ENCODE measurements at regions not wholly inside any gene's neighbourhood (a gene's known extent, or its start where the extent isn't known, plus 50 kb on each side); places are given as distances from the start of the nearest gene placed in this dataset.

GRCh38 chr13:62067821-62068220 is 652.2 kb upstream of the PCDH20 start:
- H3K27me3 ChIP-seq, result no peaks in the 10 kb centered on the region
- H3K27ac ChIP-seq, result no peak overlapping the region
- DNase-seq (ENCODE audit: low read depth in 1 of 2, low spot score in 1 of 2), result no peak
- TF ChIP-seq, protein P1, sequence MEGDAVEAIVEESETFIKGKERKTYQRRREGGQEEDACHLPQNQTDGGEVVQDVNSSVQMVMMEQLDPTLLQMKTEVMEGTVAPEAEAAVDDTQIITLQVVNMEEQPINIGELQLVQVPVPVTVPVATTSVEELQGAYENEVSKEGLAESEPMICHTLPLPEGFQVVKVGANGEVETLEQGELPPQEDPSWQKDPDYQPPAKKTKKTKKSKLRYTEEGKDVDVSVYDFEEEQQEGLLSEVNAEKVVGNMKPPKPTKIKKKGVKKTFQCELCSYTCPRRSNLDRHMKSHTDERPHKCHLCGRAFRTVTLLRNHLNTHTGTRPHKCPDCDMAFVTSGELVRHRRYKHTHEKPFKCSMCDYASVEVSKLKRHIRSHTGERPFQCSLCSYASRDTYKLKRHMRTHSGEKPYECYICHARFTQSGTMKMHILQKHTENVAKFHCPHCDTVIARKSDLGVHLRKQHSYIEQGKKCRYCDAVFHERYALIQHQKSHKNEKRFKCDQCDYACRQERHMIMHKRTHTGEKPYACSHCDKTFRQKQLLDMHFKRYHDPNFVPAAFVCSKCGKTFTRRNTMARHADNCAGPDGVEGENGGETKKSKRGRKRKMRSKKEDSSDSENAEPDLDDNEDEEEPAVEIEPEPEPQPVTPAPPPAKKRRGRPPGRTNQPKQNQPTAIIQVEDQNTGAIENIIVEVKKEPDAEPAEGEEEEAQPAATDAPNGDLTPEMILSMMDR (IDR thresholded peaks at IDR 0.05; ENCODE audit: low read depth, low read length), result no peak
- no peaks in the 10 kb centered on the region for H3K36me3 ChIP-seq
- H3K4me1 ChIP-seq (ENCODE audit: low read depth), result no peaks in the 10 kb centered on the region
- no peaks in the 10 kb centered on the region for H3K9me3 ChIP-seq (ENCODE audit: low read depth)
- H3K4me3 ChIP-seq, result no peak overlapping the region

DNA sequence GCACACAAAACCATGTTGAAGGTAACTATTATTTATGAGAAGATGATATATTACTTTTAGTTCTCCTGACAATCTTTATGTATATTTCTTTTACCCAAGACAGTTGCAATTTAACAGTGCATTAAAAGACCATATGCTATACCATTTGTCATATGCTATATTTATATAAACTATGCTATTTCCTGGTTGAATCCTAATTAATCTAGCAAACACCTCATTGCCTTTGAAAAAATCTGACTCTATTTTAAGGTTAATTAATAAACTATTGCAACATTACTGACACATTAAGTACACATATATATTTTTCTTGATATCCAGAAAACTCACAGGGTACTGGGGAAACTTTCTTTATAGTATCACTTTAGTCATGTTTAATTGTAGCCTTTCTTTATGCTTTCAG is 649.4 kb upstream of the PCDH20 start:
- DNase-seq (ENCODE audit: low read depth in 1 of 2, low spot score in 1 of 2), result no peak
- Histone ChIP-seq H3K4me3 (no peak overlapping the region), H3K27ac (no peak overlapping the region), H3K9me3 (ENCODE audit: low read depth) (no peaks in the 10 kb centered on the region), H3K4me1 (ENCODE audit: low read depth) (no peaks in the 10 kb centered on the region), H3K36me3 (no peaks in the 10 kb centered on the region), H3K27me3 (no peaks in the 10 kb centered on the region)
- TF ChIP-seq, protein P1 (IDR thresholded peaks at IDR 0.05; ENCODE audit: low read depth, low read length), result no peak

GRCh38 chr13:62061751-62062150 is 646.1 kb upstream of the PCDH20 start:
- H3K4me3 ChIP-seq, result no peak overlapping the region
- TF ChIP-seq, protein P1 (IDR thresholded peaks at IDR 0.05; ENCODE audit: low read depth, low read length), result no peak
- H3K36me3 ChIP-seq, result no peaks in the 10 kb centered on the region
- no peaks in the 10 kb centered on the region for H3K4me1 ChIP-seq (ENCODE audit: low read depth)
- no peak for DNase-seq (ENCODE audit: low read depth in 1 of 2, low spot score in 1 of 2)
- no peak overlapping the region for H3K27ac ChIP-seq
- no peaks in the 10 kb centered on the region for H3K9me3 ChIP-seq (ENCODE audit: low read depth)
- H3K27me3 ChIP-seq, result no peaks in the 10 kb centered on the region

DNA sequence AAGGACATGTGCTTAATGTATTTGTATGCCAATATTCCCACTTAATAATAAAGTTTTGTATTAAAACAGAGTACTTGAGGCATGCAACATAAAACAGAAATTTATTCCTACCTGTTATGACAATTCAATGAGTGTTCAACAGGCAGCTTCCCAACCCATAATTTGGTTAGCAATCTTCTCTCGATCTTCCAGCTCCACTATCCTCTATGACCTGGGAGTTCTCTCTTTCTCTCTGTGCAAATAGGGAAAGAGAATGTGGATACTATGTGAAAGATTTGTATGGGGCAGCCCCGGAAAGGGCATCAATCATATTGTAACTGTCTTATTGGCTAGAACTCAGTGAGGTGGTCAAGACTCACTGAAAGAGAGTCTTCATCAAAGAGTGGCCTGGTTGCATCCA is 644.9 kb upstream of the PCDH20 start:
- Histone ChIP-seq H3K27ac (no peak overlapping the region), H3K4me1 (ENCODE audit: low read depth) (no peaks in the 10 kb centered on the region), H3K4me3 (no peak overlapping the region), H3K9me3 (ENCODE audit: low read depth) (no peaks in the 10 kb centered on the region), H3K27me3 (no peaks in the 10 kb centered on the region), H3K36me3 (no peaks in the 10 kb centered on the region)
- no peak for DNase-seq (ENCODE audit: low read depth in 1 of 2, low spot score in 1 of 2)
- TF ChIP-seq, protein P1 (IDR thresholded peaks at IDR 0.05; ENCODE audit: low read depth, low read length), result no peak

GRCh38 chr13:62057286-62057685 is 641.6 kb upstream of the PCDH20 start:
- Histone ChIP-seq H3K4me3 (no peak overlapping the region), H3K36me3 (no peaks in the 10 kb centered on the region), H3K4me1 (ENCODE audit: low read depth) (no peaks in the 10 kb centered on the region), H3K27ac (no peak overlapping the region), H3K27me3 (no peaks in the 10 kb centered on the region), H3K9me3 (ENCODE audit: low read depth) (no peaks in the 10 kb centered on the region)
- no peak for DNase-seq (ENCODE audit: low read depth in 1 of 2, low spot score in 1 of 2)
- TF ChIP-seq, protein P1 (IDR thresholded peaks at IDR 0.05; ENCODE audit: low read depth, low read length), result no peak

DNA sequence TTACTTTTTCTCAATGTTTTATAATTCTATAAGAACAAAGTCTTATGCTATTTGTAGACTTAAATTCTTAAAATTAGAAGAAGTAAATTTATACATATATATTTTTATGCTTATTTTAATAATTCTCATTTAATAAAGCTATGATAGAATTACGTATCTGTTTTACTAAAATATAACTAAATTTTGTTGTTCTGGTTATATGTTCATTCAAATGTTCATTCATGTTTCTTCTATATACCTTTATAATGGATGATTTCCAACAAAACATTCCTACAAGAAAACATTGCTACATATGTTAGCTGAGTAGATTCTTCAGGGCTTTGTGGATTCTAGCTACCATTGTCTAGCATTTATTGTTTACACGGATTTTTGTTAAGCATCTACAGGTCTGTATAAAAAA is 634.3 kb upstream of the PCDH20 start:
- no peaks in the 10 kb centered on the region for H3K27me3 ChIP-seq
- H3K9me3 ChIP-seq (ENCODE audit: low read depth), result no peaks in the 10 kb centered on the region
- no peaks in the 10 kb centered on the region for H3K4me1 ChIP-seq (ENCODE audit: low read depth)
- no peak overlapping the region for H3K4me3 ChIP-seq
- H3K27ac ChIP-seq, result no peak overlapping the region
- TF ChIP-seq, protein P1 (IDR thresholded peaks at IDR 0.05; ENCODE audit: low read depth, low read length), result no peak
- no peak for DNase-seq (ENCODE audit: low read depth in 1 of 2, low spot score in 1 of 2)
- H3K36me3 ChIP-seq, result no peaks in the 10 kb centered on the region
